ENCODE measurements at regions not wholly inside any gene's neighbourhood (a gene's known extent, or its start where the extent isn't known, plus 50 kb on each side); places are given as distances from the start of the nearest gene placed in this dataset.
"Not testable (repeated sequence)": the region's sequence is repeated elsewhere in the genome, so short reads cannot be mapped to it uniquely, and the experiment has no call there.

- no peaks in the 10 kb centered on the region for H3K36me3 ChIP-seq (ENCODE audit: control insufficient read depth, insufficient read depth, low read length)
- peaks cover 16% of the 10 kb centered on the region for H3K4me1 Mint-ChIP-seq (ENCODE audit: low read depth, unreplicated experiment)
- ChIA-PET POLR2A (no interaction called here), CTCF (no interaction called here)
- H3K4me1 ChIP-seq, result peaks cover 23% of the 10 kb centered on the region
- no TSS peak for BruUV-seq (replicated peaks)
- no peaks in the 10 kb centered on the region for H3K9me3 ChIP-seq
- TF ChIP-seq CTCF (IDR thresholded peaks at IDR 0.05; ENCODE audit: insufficient read depth in 1 of 2, low read depth in 1 of 2, low read length in 1 of 2, severe bottlenecking in 1 of 2, unreplicated experiment in 1 of 2), result no peak
- H3K4me3 Mint-ChIP-seq (ENCODE audit: unreplicated experiment), result peak overlapping the region; percentile 49
- no peaks in the 10 kb centered on the region for H3K27me3 Mint-ChIP-seq (ENCODE audit: insufficient read depth, unreplicated experiment)
- peak; percentile 68 to 82 for DNase-seq
- H3K4me3 ChIP-seq (ENCODE audit: low read depth, low read length), result no peak overlapping the region
- intact Hi-C loops (cut with micrococcal nuclease; ENCODE audit: unreplicated experiment), result no loop called here
- no peak overlapping the region for H3K27ac Mint-ChIP-seq (ENCODE audit: unreplicated experiment)
- no peaks in the 10 kb centered on the region for H3K27me3 ChIP-seq (replicated peaks; ENCODE audit: control insufficient read depth, insufficient read depth, low read length)
- H3K36me3 Mint-ChIP-seq (ENCODE audit: insufficient read depth, unreplicated experiment), result no peaks in the 10 kb centered on the region
- no peaks in the 10 kb centered on the region for H3K9me3 Mint-ChIP-seq (ENCODE audit: unreplicated experiment)
Observed at GRCh38 chr3:182651461-182651860, 141.8 kb upstream of the ATP11B start.

GRCh38 chr3:182653065-182653464, 140.2 kb upstream of the ATP11B start:
- H3K27ac Mint-ChIP-seq (ENCODE audit: unreplicated experiment); intact Hi-C loops (cut with micrococcal nuclease; ENCODE audit: unreplicated experiment); H3K4me3 Mint-ChIP-seq (ENCODE audit: unreplicated experiment); H3K27me3 ChIP-seq (replicated peaks; ENCODE audit: control insufficient read depth, insufficient read depth, low read length); H3K9me3 Mint-ChIP-seq (ENCODE audit: unreplicated experiment); DNase-seq; CTCF ChIA-PET; POLR2A ChIA-PET; H3K9me3 ChIP-seq; BruUV-seq (replicated peaks); H3K36me3 ChIP-seq (ENCODE audit: control insufficient read depth, insufficient read depth, low read length); H3K27me3 Mint-ChIP-seq (ENCODE audit: insufficient read depth, unreplicated experiment); H3K4me3 ChIP-seq (ENCODE audit: low read depth, low read length); H3K36me3 Mint-ChIP-seq (ENCODE audit: insufficient read depth, unreplicated experiment): not testable (repeated sequence)
- H3K4me1 ChIP-seq, result peaks cover 23% of the 10 kb centered on the region
- H3K4me1 Mint-ChIP-seq (ENCODE audit: low read depth, unreplicated experiment), result peaks cover 16% of the 10 kb centered on the region

GRCh38 chr3:182668541-182668940, 124.8 kb upstream of the ATP11B start:
- ChIA-PET POLR2A (no interaction called here), CTCF (no interaction called here)
- Mint-ChIP-seq H3K36me3 (ENCODE audit: insufficient read depth, unreplicated experiment) (no peaks in the 10 kb centered on the region), H3K27ac (ENCODE audit: unreplicated experiment) (no peak overlapping the region), H3K9me3 (ENCODE audit: unreplicated experiment) (no peaks in the 10 kb centered on the region), H3K27me3 (ENCODE audit: insufficient read depth, unreplicated experiment) (peaks cover 7% of the 10 kb centered on the region), H3K4me1 (ENCODE audit: low read depth, unreplicated experiment) (peaks cover 7% of the 10 kb centered on the region), H3K4me3 (ENCODE audit: unreplicated experiment) (no peak overlapping the region)
- no peaks in the 10 kb centered on the region for H3K4me1 ChIP-seq
- H3K36me3 ChIP-seq (ENCODE audit: control insufficient read depth, insufficient read depth, low read length), result no peaks in the 10 kb centered on the region
- intact Hi-C loops (cut with micrococcal nuclease; ENCODE audit: unreplicated experiment), result no loop called here
- H3K9me3 ChIP-seq, result no peaks in the 10 kb centered on the region
- no TSS peak for BruUV-seq (replicated peaks)
- no peak overlapping the region for H3K4me3 ChIP-seq (ENCODE audit: low read depth, low read length)
- H3K27me3 ChIP-seq (replicated peaks; ENCODE audit: control insufficient read depth, insufficient read depth, low read length), result no peaks in the 10 kb centered on the region
- DNase-seq, result no peak
- no peak for TF ChIP-seq CTCF (IDR thresholded peaks at IDR 0.05; ENCODE audit: insufficient read depth in 1 of 2, low read depth in 1 of 2, low read length in 1 of 2, severe bottlenecking in 1 of 2, unreplicated experiment in 1 of 2)

- ChIA-PET POLR2A (no interaction called here), CTCF (no interaction called here)
- no peaks in the 10 kb centered on the region for H3K4me1 ChIP-seq
- Mint-ChIP-seq H3K27me3 (ENCODE audit: insufficient read depth, unreplicated experiment) (peaks cover 7% of the 10 kb centered on the region), H3K4me1 (ENCODE audit: low read depth, unreplicated experiment) (peaks cover 7% of the 10 kb centered on the region), H3K9me3 (ENCODE audit: unreplicated experiment) (no peaks in the 10 kb centered on the region), H3K4me3 (ENCODE audit: unreplicated experiment) (no peak overlapping the region), H3K36me3 (ENCODE audit: insufficient read depth, unreplicated experiment) (no peaks in the 10 kb centered on the region), H3K27ac (ENCODE audit: unreplicated experiment) (no peak overlapping the region)
- H3K9me3 ChIP-seq, result no peaks in the 10 kb centered on the region
- BruUV-seq (replicated peaks), result no TSS peak
- TF ChIP-seq CTCF (IDR thresholded peaks at IDR 0.05; ENCODE audit: insufficient read depth in 1 of 2, low read depth in 1 of 2, low read length in 1 of 2, severe bottlenecking in 1 of 2, unreplicated experiment in 1 of 2), result no peak
- H3K27me3 ChIP-seq (replicated peaks; ENCODE audit: control insufficient read depth, insufficient read depth, low read length), result no peaks in the 10 kb centered on the region
- intact Hi-C loops (cut with micrococcal nuclease; ENCODE audit: unreplicated experiment), result no loop called here
- no peak overlapping the region for H3K4me3 ChIP-seq (ENCODE audit: low read depth, low read length)
- no peak for DNase-seq
- no peaks in the 10 kb centered on the region for H3K36me3 ChIP-seq (ENCODE audit: control insufficient read depth, insufficient read depth, low read length)
Observed at GRCh38 chr3:182668974-182669373, 124.3 kb upstream of the ATP11B start.
